ENCODE measurements at regions not wholly inside any gene's neighbourhood (a gene's known extent, or its start where the extent isn't known, plus 50 kb on each side); places are given as distances from the start of the nearest gene placed in this dataset.

DNA sequence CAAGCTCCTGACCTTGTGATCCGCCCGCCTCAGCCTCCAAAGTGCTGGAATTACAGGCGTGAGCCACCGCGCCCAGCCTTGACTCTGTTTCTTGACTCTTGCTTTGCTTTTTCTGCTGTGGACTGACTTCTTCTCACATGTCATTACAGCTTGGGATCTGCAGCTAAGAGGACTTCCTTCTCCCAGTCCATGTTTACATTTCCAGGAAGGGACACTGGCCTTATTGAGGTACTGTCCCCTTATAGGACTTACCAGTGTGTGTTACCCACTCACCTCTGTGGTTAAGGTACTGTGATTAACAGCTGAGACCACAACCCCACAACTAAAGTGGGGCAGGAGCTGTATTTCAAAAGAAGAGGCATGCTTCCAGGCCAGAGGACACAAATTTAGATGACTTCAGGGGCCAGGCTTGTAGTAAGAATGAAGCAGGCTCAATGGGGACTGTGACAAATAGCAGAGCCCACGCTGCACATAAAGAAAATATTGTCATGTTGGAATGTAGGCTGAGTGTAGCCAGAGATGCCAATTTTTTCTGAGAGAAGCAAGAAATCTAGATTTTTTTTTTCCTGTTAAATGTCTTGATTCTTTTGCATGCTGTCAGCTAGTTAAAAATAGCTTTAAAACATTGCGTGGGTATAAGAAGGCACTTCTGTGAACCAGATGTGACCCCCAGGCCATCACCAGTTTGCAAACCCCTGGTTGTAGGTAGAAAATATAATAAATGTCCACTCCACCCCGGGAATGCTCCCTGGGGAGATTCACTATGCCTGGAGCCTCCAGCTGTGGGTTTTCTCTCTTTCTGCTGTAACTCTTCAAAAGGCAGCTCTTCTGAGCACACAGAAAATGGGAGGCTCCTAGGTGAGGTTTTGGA, 75.0 kb downstream of the PTPDC1 start:
- intact Hi-C loops (cut with micrococcal nuclease): no loop called here
- Histone ChIP-seq H3K4me1 (ENCODE audit: control insufficient read depth in 2 of 2, insufficient read depth in 2 of 2, low read length in 2 of 2) (peaks cover 0 to 3% of the 10 kb centered on the region in 2 donors), H3K4me3 (ENCODE audit: low read length) (no peak overlapping the region), H3K27me3 (ENCODE audit: control insufficient read depth in 2 of 2, insufficient read depth in 2 of 2, low read length in 2 of 2) (no peaks in the 10 kb centered on the region), H3K36me3 (ENCODE audit: control insufficient read depth in 2 of 3, insufficient read depth in 3 of 3, low read length in 3 of 3) (no peaks in the 10 kb centered on the region), H3K9me3 (ENCODE audit: control insufficient read depth in 2 of 3, low read length in 3 of 3) (no peaks in the 10 kb centered on the region), H3K27ac (ENCODE audit: low read depth, low read length) (no peak overlapping the region)
- peaks cover 0 to 3% (median 0%) of the 10 kb centered on the region in 5 donors for H3K27me3 Mint-ChIP-seq
- ChIA-PET POLR2A (interaction anchor here (0.6 kb wide), 1 partner anchor 1461 kb away, joined by 3 read pairs; no protein-coding TSS in a partner anchor), CTCF (no interaction called here)
- ATAC-seq (no peak), DNase-seq (no peak)
- H3K36me3 Mint-ChIP-seq: peaks cover 2 to 4% (median 3%) of the 10 kb centered on the region in 5 donors
- H3K27ac Mint-ChIP-seq: no peak overlapping the region
- peaks cover 0 to 5% (median 4%) of the 10 kb centered on the region in 11 donors for H3K9me3 Mint-ChIP-seq
- H3K4me3 Mint-ChIP-seq: no peak overlapping the region
- peaks cover 2 to 18% (median 16%) of the 10 kb centered on the region in 7 donors for H3K4me1 Mint-ChIP-seq

DNA sequence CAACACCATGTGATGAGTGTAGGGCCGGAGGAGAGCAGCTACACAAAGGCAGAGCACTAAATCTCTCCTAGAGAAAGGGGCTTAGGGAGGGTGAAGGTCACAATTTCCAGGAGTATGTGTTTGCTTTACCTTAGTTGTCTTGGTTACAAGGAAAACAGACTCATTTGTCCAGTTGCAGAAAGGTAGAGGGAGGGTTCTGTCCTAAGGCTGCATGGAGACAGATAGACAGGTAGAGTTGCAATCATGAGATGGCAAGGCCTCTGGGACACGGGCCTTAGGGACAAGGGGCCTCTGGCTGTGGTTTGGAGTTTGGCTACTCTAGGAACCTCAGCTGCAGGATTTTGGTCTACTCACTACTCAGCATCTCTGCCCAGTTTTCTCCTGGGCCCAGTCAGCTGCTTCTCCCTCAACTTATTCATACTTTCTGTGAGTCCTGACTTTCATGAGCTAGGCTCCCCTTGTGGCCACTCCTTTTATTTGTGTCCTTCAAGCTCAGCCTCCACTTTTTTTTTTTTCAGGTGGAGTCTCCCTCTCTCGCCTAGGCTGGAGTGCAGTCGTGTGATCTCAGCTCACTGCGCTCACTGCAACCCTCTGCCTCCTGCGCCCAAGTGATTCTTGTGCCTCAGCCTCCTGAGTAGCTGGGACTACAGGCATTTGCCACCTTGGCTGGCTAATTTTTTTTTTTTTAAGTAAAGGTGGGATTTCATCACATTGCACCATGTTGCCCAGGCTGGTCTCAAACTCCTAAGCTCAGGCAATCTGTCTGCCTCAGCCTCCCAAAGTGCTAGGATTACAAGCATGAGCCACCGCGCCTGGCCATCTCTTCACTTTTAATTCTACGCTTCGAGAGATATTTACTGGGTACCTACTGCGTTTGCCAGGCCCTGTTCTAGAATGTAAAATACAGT, 76.6 kb downstream of the PTPDC1 start:
- H3K4me3 ChIP-seq (ENCODE audit: low read length): no peak overlapping the region
- DNase-seq (no peak), ATAC-seq (no peak)
- Mint-ChIP-seq H3K27ac (peak overlapping the region in 1 of 9 donors; percentile 17), H3K4me3 (no peak overlapping the region), H3K9me3 (peaks cover 0 to 2% (median 0%) of the 10 kb centered on the region in 11 donors), H3K36me3 (no peaks in the 10 kb centered on the region), H3K27me3 (peaks cover 0 to 3% (median 0%) of the 10 kb centered on the region in 5 donors), H3K4me1 (peaks cover 10 to 29% (median 26%) of the 10 kb centered on the region in 7 donors)
- CTCF ChIA-PET: no interaction called here
- H3K4me1 ChIP-seq (ENCODE audit: control insufficient read depth in 2 of 2, insufficient read depth in 2 of 2, low read length in 2 of 2): peaks cover 5 to 15% of the 10 kb centered on the region in 2 donors
- no peaks in the 10 kb centered on the region for H3K27me3 ChIP-seq (ENCODE audit: control insufficient read depth in 2 of 2, insufficient read depth in 2 of 2, low read length in 2 of 2)
- H3K27ac ChIP-seq (ENCODE audit: low read depth, low read length): no peak overlapping the region
- intact Hi-C loops (cut with micrococcal nuclease): loop anchor here (10.0 kb wide), 4 partner anchors 214 to 1836 kb away; partner anchors contain the start of genes BICD2 (in 1 of the 2), CENPP (in 1 of the 2), IPPK (in 1 of the 2) and NOL8 (in 1 of the 2)
- H3K9me3 ChIP-seq (ENCODE audit: control insufficient read depth in 2 of 3, low read length in 3 of 3): no peaks in the 10 kb centered on the region
- no peaks in the 10 kb centered on the region for H3K36me3 ChIP-seq (ENCODE audit: control insufficient read depth in 2 of 3, insufficient read depth in 3 of 3, low read length in 3 of 3)
- POLR2A ChIA-PET: no interaction called here

DNA sequence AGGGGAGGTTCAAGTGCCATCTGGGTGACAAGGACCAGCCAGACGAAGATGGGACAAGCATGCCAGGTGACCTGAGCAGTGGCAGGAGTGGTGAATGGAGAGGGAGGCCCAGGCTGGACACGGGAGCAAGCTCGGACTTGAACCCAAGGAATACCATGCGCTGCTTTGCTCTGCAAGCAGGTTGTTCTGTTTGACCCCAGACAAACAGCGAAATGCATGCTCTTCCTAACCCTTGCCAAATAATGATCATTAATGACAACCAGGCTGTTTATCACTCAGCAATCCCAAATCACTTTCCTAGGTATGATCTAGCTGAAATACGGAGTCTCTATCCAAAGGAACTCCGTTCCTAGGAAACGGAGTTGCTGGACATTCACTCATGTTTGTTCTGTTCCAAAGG, 77.4 kb downstream of the PTPDC1 start:
- no peak for ATAC-seq
- no peak for DNase-seq
- ChIA-PET POLR2A (no interaction called here), CTCF (no interaction called here)
- Histone ChIP-seq H3K4me1 (ENCODE audit: control insufficient read depth in 2 of 2, insufficient read depth in 2 of 2, low read length in 2 of 2) (peaks cover 5 to 15% of the 10 kb centered on the region in 2 donors), H3K27ac (ENCODE audit: low read depth, low read length) (no peak overlapping the region), H3K9me3 (ENCODE audit: control insufficient read depth in 2 of 3, low read length in 3 of 3) (no peaks in the 10 kb centered on the region), H3K4me3 (ENCODE audit: low read length) (no peak overlapping the region), H3K36me3 (ENCODE audit: control insufficient read depth in 2 of 3, insufficient read depth in 3 of 3, low read length in 3 of 3) (no peaks in the 10 kb centered on the region), H3K27me3 (ENCODE audit: control insufficient read depth in 2 of 2, insufficient read depth in 2 of 2, low read length in 2 of 2) (no peaks in the 10 kb centered on the region)
- Mint-ChIP-seq H3K36me3 (no peaks in the 10 kb centered on the region), H3K9me3 (peaks cover 0 to 2% (median 0%) of the 10 kb centered on the region in 11 donors), H3K27ac (no peak overlapping the region), H3K27me3 (peaks cover 0 to 3% (median 0%) of the 10 kb centered on the region in 5 donors), H3K4me3 (no peak overlapping the region), H3K4me1 (peaks cover 10 to 26% (median 24%) of the 10 kb centered on the region in 7 donors)
- intact Hi-C loops (cut with micrococcal nuclease): loop anchor here (10.0 kb wide), 4 partner anchors 213 to 1837 kb away; partner anchors contain the start of genes BICD2 (in 1 of the 2), CENPP (in 1 of the 2), IPPK (in 1 of the 2) and NOL8 (in 1 of the 2)

DNA sequence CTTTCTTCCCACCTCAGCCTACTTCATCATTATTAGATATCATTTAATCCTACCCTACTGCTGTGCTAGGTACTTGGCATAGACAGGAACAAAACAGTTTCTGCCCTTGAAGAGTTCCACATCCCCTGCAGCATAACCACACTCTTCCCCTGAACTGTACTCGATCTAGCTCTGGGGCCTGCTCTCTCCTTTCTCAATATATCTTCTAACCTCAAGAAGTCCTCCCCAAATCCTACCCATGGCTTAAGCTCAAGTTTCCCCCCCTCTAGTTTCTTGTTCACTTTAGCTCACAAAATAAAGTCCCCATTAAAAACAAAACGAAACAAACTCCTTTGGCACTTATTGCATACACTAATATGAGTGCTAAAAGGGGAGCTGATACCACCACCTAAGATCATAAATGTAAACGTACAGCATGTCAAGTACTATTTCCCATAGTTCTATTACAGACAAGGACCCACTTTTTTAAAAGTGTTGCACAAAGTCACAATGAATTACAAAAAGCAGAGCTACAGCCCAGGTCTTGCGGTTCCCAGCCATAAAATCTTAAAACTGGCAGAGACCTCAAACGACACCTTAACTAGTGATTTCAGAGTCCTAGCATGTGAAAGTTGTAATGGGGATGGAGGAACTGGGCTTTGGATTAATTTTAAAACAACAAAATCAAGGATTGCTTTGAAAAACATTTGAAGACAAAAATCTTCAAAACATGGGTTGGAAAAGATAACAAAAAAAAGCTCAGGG, 80.7 kb downstream of the PTPDC1 start:
- ChIA-PET CTCF (interaction anchor here (1.8 kb wide), 1 partner anchor 16 kb away, joined by 4 read pairs; no protein-coding TSS in a partner anchor), POLR2A (interaction anchor here (0.7 to 2.5 kb wide), 2 partner anchors 9 to 11 kb away, joined by 4 to 12 read pairs; no protein-coding TSS in a partner anchor)
- Mint-ChIP-seq H3K4me3 (peak overlapping the region; percentile 56 to 90 (median 85)), H3K9me3 (peaks cover 0 to 2% (median 0%) of the 10 kb centered on the region in 11 donors), H3K27me3 (no peaks in the 10 kb centered on the region), H3K27ac (peak overlapping the region; percentile 75 to 86 (median 79)), H3K4me1 (peaks cover 29 to 47% (median 45%) of the 10 kb centered on the region in 7 donors), H3K36me3 (peaks cover 0 to 2% (median 0%) of the 10 kb centered on the region in 5 donors)
- DNase-seq (peak in 7 of 9 donors; percentile 10 to 22 (median 17)), ATAC-seq (no peak)
- intact Hi-C loops (cut with micrococcal nuclease): loop anchor here (5.0 to 10.0 kb wide), 8 partner anchors 210 to 1840 kb away; partner anchors contain the start of genes ERCC6L2 (in 2 of the 2), BICD2 (in 1 of the 2), CENPP (in 1 of the 2) and FANCC (in 1 of the 2)
- peaks cover 26 to 37% of the 10 kb centered on the region in 2 donors for H3K4me1 ChIP-seq (ENCODE audit: control insufficient read depth in 2 of 2, insufficient read depth in 2 of 2, low read length in 2 of 2)
- no peaks in the 10 kb centered on the region for H3K36me3 ChIP-seq (ENCODE audit: control insufficient read depth in 2 of 3, insufficient read depth in 3 of 3, low read length in 3 of 3)
- H3K4me3 ChIP-seq (ENCODE audit: low read length): peak overlapping the region; percentile 72
- no peaks in the 10 kb centered on the region for H3K27me3 ChIP-seq (ENCODE audit: control insufficient read depth in 2 of 2, insufficient read depth in 2 of 2, low read length in 2 of 2)
- H3K27ac ChIP-seq (ENCODE audit: low read depth, low read length): peak overlapping the region; percentile 100
- H3K9me3 ChIP-seq (ENCODE audit: control insufficient read depth in 2 of 3, low read length in 3 of 3): no peaks in the 10 kb centered on the region

DNA sequence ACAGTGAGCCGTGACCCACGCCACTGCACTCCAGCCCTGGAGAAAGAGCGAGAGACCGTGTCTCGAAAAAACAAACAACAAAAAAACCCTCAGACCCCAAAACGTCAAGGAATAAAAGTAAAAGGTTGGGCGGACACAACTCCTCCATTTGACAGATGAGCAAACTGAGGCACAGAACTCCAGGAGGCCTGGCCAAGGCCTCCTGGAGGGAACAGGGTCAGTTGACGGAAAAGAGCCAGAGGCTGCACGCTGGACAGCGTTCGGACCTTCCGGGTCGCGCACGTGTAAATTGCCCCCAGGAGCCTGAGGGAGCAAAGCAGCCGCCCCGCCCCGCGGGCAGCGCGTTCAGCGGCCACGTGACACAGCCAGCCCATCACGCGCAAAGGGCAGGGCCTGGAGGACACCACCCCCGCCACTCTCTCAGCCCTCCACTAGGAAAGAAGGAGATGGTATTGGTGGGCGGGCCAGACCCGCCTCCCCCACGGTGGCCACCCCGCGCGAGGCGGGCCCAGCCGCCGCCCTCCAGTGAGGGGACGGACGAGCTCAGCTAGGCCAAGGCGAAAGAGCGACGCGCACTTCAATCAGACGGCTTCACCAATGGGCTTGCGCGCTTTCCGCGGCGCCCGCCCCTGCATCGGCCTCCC, 81.5 kb downstream of the PTPDC1 start:
- H3K4me3 Mint-ChIP-seq: peak overlapping the region; percentile 56 to 90 (median 85)
- peaks cover 0 to 2% (median 0%) of the 10 kb centered on the region in 5 donors for H3K36me3 Mint-ChIP-seq
- CTCF ChIA-PET: interaction anchor here (0.6 to 1.8 kb wide), 2 partner anchors 12 to 16 kb away, joined by 3 to 4 read pairs; no protein-coding TSS in a partner anchor
- POLR2A ChIA-PET: interaction anchor here (0.7 to 2.5 kb wide), 3 partner anchors 8 to 11 kb away, joined by 4 to 12 read pairs (median 5); no protein-coding TSS in a partner anchor
- Histone ChIP-seq H3K27me3 (ENCODE audit: control insufficient read depth in 2 of 2, insufficient read depth in 2 of 2, low read length in 2 of 2) (no peaks in the 10 kb centered on the region), H3K4me3 (ENCODE audit: low read length) (peak overlapping the region; percentile 82), H3K4me1 (ENCODE audit: control insufficient read depth in 2 of 2, insufficient read depth in 2 of 2, low read length in 2 of 2) (peaks cover 34 to 38% of the 10 kb centered on the region in 2 donors), H3K36me3 (ENCODE audit: control insufficient read depth in 2 of 3, insufficient read depth in 3 of 3, low read length in 3 of 3) (no peaks in the 10 kb centered on the region), H3K9me3 (ENCODE audit: control insufficient read depth in 2 of 3, low read length in 3 of 3) (no peaks in the 10 kb centered on the region), H3K27ac (ENCODE audit: low read depth, low read length) (peak overlapping the region; percentile 100)
- H3K27me3 Mint-ChIP-seq: no peaks in the 10 kb centered on the region
- peaks cover 33 to 55% (median 52%) of the 10 kb centered on the region in 7 donors for H3K4me1 Mint-ChIP-seq
- ATAC-seq: peak; percentile 95
- peaks cover 0 to 2% (median 0%) of the 10 kb centered on the region in 11 donors for H3K9me3 Mint-ChIP-seq
- DNase-seq: peak; percentile 91 to 99 (median 98)
- peak overlapping the region; percentile 75 to 86 (median 79) for H3K27ac Mint-ChIP-seq
- intact Hi-C loops (cut with micrococcal nuclease): loop anchor here (1.0 to 10.0 kb wide), 20 partner anchors 11 to 1841 kb away; partner anchors contain the start of genes CENPP (in 2 of the 2), ERCC6L2 (in 2 of the 2), FAM120AOS (in 2 of the 2) and IPPK (in 2 of the 2)
